Fibroblast of skin of scalp (primary cell): ENCODE measurements at regions not wholly inside any gene's neighbourhood (a gene's known extent, or its start where the extent isn't known, plus 50 kb on each side); places are given as distances from the start of the nearest gene placed in this dataset.
A peak's percentile ranks its signal among the peaks of the same experiment; 100 is the strongest.

Experiments used
- DNase-seq: peaks from one replicate; pipeline ENCODE4 v3.0.0-alpha.2; 2013

- no peak for DNase-seq
These were observed 765.6 kb upstream of the FOXG1 start for GRCh38 chr14:28001002-28001401.

DNA sequence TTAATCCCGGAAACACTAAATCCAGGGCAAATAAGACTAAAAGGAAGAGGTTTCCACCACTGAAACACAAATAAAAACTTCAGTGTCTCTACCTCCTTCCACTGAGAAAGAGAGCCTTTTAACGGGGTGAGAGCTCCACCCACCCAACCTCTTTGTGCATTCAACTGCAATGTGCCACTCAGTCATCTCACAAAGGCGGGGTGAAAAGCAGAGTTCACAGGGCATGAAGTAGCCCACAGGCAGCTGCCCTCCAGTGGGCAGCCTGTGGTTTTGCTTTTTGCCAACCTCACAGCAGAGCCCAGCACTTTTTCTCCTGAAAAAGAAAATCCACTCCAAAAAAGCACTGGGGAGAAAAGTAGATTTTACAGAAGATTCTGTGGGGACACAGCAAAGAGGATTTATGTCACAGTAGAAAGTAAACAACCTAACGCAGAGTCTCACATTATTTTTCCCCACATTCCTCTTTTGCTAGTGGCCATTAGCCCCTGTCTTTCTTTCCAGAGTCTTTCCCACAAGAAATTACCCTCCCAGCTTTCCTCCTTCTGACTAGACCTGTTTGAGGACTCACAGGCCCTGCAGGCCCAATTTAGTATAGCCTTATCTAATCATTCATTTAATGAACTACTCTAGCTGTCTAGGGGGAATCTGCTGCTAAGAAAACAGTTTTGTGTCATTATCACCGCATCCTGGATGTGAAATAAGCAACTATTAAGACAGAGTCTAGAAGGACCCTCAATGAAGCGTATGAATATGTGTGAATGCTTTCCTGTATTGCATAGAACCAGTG is 753.8 kb upstream of the FOXG1 start:
- no peak for DNase-seq

- no peak for DNase-seq
These were observed 746.5 kb upstream of the FOXG1 start for GRCh38 chr14:28020112-28020511.

GRCh38 chr14:28023853-28024252 is 742.7 kb upstream of the FOXG1 start:
- DNase-seq = no peak

DNA sequence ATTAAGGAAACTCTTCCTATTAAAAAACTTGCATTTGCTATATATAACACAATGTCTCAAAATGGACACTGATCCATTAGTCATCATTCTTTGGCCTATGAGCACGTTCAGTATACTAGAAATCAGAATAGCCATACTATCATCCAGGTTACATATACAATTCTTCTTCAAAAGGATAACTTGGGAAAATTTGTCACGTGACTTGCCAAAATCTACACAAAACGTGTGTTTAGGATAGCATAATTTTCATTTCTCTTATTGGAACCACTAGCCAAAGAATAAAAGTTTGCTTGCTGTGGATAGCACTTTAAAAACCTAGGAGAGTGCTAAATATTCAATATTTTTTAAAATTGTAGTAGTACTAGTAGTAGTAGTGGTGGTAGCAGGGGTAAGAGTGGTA is 714.3 kb upstream of the FOXG1 start:
- DNase-seq = no peak

- DNase-seq = no peak
These were observed 711.6 kb upstream of the FOXG1 start for GRCh38 chr14:28055008-28055407.

- no peak for DNase-seq
These were observed 709.0 kb upstream of the FOXG1 start for GRCh38 chr14:28057359-28058296.

DNA sequence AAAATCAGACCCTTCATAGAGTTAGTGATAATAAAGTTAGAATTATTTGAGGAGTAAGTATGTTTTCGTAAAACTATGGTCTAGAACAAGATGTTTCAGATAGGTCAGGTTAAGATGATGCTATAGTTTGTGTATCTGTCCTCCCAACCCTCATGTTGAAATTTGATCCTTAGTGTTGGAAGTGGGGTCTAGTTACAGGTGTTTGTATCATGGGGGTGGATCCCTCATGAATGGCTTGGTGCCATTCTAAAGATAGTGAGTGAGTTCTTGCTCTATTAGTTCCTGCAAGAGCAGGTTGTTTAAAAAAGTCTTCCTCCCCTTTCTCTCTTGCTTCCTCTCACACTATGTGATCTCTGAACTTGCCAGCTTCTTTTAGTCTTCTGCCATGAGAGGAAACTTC is 707.3 kb upstream of the FOXG1 start:
- DNase-seq = no peak

GRCh38 chr14:28061006-28061405 is 705.6 kb upstream of the FOXG1 start:
- no peak for DNase-seq

GRCh38 chr14:28077021-28077420 is 689.6 kb upstream of the FOXG1 start:
- DNase-seq = no peak

DNA sequence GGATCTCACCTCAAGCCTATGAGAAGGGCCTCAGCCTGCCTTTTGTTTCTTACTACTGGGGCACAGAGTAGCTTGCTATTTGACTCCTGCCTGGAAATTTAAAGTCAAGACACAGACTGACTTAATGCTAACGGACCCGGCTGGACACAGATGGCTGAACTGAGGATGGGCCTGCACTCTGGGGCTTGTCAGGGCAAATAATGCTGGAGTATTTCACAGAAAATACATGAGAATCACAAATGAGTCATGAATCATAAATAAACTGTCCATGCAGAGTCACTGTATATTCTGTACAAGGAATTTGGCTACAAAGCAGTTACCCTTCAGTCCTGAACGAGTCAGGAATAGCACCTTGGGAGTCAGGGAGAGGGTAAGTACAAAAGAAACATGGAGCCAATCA is 683.2 kb upstream of the FOXG1 start:
- no peak for DNase-seq

DNA sequence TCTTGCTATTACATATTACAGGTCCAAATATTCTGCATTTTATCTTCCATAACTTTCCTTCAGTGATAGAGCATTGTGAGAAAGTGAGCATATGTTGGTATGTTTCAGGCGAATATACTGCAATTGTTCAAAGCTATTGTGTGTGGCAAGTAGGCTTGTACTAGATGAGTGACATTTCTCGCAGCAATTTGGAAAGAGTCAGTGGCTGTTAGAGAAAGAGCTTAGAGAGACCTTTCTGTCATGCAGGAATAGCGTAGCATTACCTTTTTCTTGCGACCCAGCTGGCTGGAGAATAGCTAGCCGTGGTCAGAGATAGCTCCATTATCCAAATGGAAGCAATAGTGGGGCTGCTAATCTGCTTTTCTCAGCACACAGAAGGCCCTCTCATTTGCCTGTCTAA is 678.5 kb upstream of the FOXG1 start:
- no peak for DNase-seq

DNA sequence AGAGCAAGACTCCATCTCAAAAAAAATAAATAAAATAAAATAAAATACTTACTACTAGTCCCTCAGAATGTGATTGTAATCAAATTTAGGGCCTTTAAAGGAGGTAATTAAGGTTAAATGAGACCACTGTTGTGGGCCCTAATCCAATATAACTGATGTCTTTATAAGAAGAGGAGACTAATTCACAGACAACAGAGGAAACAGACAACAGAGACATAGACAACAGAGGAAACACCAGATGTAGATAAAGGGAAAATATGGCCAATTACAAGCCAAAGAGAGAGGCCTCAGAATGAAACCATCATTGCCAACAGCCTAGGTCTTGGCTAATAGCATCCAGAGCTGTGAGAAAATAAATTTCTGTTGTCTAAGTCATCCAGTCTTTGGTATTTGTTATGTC is 669.0 kb upstream of the FOXG1 start:
- DNase-seq = peak; percentile 1

- no peak for DNase-seq
These were observed 667.7 kb upstream of the FOXG1 start for GRCh38 chr14:28098856-28099255.

DNA sequence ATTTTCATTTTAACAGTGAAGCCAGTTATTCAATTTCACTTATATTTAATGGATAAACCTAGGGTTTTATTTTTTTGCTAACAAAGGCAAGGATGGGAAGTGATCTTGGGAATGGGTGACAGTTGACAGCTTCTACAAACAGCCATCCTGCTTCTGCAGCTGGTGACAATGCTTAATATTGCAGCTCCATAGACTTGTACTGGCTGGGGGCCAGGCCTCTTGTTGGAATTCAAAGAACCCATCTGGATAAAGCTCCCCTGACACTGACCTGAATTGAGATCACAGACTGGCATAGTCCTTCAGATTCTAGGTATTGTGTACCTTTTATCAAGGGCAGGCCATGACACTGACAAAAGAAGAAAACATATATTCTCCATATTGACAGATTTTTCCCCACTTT is 664.6 kb upstream of the FOXG1 start:
- DNase-seq = no peak

GRCh38 chr14:28102814-28103213 is 663.8 kb upstream of the FOXG1 start:
- peak; percentile 1 for DNase-seq

DNA sequence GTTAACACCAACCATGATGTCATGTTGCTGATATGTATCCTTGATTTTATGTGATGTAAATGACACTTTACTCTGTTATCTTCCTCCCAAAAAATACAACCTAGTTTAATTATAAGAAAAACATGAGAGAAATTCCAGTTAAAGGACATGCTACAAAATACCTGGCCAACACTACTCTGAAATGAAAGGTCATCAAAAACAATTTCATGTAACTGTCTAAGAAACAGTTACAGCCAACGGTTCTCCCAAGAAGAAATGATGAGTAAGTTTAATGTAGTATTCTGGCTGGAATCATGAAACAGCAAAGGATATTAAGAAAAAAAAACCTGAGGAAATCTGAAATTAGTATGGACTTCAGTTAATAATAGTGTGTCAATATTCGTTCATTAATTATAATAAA is 653.3 kb upstream of the FOXG1 start:
- DNase-seq = no peak

- no peak for DNase-seq
These were observed 649.9 kb upstream of the FOXG1 start for GRCh38 chr14:28116716-28117115.

DNA sequence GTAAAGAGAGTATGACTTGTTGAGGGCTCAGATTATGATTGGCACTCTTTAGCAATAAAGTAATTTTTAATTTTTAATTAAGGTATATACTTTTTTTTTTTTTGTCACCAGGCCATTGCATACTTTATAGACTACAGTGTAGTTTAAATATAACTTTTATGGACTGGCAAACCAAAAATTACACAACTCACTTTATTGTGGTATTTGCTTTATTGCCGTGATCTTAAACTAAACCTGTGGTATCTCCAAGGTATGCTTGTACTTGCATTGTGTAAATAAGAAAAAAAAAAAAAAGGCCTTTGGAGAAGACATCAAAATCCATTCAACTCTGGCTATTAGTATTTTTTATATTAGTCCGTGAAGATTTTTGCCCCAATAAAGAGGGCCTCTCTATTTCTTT is 646.7 kb upstream of the FOXG1 start:
- no peak for DNase-seq

- DNase-seq = no peak
These were observed 646.2 kb upstream of the FOXG1 start for GRCh38 chr14:28120391-28120790.

GRCh38 chr14:28121512-28122297 is 644.9 kb upstream of the FOXG1 start:
- no peak for DNase-seq

GRCh38 chr14:28130610-28131284 is 635.8 kb upstream of the FOXG1 start:
- no peak for DNase-seq
